Fibroblast of skin of right quadriceps (primary cell): ENCODE measurements at regions not wholly inside any gene's neighbourhood (a gene's known extent, or its start where the extent isn't known, plus 50 kb on each side); places are given as distances from the start of the nearest gene placed in this dataset.

Experiments
- DNase-seq: peaks from one replicate; pipeline ENCODE4 v3.0.0-alpha.2; 2013

DNA sequence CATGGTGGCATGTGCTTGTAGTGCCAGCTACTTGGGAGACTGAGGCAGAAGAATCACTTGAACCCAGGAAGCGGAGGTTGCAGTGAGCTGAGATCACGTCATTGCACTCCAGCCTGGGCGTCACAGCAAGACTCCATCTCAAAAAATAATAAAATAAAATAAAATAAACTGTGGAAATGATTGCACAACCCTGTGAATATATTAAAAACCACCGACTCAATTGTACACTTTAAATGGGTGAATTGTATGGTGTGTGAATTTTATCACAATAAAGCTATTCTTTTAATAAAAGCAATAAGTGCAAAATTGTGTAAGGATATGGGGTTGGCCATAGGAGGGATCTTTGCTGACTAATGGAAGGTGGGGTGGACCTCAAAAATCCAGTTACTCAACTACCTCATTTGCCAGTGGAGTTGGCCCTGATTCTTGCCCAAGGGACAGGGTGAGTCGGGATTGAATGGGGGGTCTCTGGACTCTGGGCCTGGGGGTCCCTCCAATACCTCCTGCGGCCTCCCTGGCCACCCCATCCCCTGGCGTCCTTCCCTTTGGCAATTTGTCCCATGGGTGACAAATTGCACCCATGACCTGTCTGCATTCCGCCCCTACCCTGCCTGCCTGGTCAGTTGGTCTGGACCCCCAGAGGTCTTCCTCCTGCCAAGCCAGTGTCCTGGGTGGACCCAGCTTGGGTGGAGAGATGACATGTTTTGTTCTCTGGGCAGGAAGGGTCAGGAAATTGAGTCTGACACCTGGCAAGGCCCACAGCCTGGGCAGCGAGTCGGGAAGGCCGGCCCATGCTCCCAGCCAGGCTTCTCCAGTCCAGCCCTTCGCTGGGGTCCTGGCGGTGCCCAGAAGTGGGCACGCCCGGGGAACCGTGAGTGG lies 61.7 kb upstream of the ELN start:
- DNase-seq: no peak

GRCh38 chr7:73966941-73967831 lies 60.8 kb upstream of the ELN start:
- DNase-seq: no peak

GRCh38 chr7:73967832-73968290 lies 60.1 kb upstream of the ELN start:
- DNase-seq: no peak

DNA sequence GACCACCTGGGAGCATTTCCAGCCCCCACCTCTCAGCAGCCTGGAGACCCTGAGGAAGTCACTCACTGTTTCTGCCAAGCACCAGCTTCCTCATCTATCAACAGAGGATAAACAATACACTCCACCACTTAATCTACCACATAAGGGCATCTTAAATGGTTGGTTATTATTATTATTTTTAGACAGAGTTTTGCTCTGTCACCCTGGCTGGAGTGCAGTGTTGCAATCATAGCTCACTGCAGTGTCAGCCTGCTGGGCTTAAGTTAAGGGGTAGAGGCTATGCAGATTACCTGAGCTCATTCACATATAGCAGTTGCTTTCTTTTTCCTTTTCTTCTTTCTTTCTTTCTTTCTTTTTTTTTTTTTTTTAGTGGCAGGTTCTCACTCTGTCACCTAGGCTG lies 59.5 kb upstream of the ELN start:
- no peak for DNase-seq

DNA sequence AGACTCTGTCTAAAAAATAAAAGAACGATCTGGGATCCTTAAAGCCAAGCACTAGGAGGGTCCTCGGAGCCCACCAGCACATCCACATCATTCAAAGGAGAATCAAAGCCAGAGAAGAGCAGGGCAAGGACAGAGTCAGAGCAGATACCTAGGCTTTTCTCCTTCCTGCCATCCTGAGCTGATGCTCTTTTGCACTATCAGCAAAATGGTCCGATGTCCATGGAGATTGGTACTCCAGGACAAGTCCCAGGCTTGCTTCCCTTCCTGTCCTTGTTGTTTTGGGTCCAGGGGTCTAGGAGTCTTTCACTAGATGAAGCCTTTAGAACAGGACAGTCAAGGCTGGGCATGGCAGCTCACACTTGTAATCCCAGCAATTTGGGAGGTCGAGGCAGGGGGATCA lies 58.0 kb upstream of the ELN start:
- DNase-seq: no peak

DNA sequence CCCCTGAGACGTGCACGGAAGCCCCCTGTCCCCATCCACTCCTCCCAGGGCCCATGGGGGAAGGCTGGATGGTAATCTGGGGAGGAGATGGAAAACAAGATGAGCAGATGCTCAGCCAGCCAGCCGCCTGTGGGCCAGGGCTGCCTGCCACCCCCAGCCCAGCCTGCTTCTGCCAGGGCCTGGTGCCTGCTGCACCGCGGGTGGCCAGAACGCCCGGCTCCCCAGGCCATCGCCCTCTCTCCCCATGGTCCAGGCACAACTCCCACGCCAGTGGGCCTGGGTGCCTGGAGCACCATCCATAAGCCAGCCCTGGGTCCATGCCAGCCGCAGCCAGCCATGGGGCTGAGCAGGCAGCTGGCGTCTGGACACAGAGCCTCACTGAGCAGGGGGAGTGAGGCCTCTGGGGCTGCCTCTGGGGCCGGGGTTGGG lies 57.2 kb upstream of the ELN start:
- no peak for DNase-seq

GRCh38 chr7:73971322-73971703 lies 56.7 kb upstream of the ELN start:
- DNase-seq: no peak

- no peak for DNase-seq
Observed at GRCh38 chr7:73971704-73972341, 56.1 kb upstream of the ELN start.

GRCh38 chr7:73972614-73973013 lies 55.4 kb upstream of the ELN start:
- no peak for DNase-seq

GRCh38 chr7:73973091-73973490 lies 54.9 kb upstream of the ELN start:
- DNase-seq: no peak

GRCh38 chr7:73974101-73974947 lies 53.6 kb upstream of the ELN start:
- no peak for DNase-seq

DNA sequence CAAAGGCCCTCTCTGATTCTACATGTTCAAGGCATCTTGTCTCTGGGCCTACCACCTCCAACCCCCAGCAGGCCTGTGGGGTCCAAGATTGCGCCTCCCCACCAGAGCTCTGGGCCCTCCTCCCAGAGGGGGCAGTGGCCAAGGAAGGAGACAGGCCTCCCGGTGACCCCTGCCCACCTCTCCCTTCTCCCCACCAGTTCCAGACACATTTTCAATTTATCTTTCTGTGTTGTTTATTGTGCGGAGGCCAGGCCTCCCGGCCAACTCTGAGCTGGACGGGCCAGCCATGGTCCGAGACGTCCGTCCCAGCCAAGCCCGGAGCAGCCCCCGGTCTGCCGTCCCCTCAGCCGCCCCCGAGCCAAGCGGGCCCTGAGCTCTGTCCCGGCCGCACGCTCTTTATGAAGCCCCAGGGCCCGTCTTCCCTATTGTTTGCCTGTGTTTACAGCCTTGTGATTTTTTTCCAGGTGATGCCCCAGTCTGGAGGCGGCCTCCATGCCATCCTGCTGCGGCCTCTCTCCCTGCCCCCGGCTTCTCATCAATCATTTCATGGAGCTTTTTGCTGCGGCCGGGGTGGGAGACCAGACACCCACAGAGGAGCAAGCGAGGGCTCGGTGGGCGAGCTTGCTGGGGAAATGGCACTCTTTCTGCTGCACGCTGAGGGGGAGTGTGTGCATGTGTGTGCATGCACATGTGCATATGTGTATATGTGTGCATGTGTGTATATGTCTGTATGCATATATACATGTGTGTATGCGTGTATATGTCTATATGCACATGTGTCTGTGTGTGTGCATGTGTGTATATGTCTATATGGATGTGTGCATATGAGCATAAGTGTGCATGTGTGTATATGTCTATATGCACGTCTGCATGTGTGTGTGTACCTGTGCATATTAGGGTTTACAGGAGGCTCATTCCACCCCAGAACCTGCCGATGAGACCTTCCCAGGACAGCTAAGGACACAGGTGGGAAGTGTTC lies 52.7 kb upstream of the ELN start:
- DNase-seq: no peak

DNA sequence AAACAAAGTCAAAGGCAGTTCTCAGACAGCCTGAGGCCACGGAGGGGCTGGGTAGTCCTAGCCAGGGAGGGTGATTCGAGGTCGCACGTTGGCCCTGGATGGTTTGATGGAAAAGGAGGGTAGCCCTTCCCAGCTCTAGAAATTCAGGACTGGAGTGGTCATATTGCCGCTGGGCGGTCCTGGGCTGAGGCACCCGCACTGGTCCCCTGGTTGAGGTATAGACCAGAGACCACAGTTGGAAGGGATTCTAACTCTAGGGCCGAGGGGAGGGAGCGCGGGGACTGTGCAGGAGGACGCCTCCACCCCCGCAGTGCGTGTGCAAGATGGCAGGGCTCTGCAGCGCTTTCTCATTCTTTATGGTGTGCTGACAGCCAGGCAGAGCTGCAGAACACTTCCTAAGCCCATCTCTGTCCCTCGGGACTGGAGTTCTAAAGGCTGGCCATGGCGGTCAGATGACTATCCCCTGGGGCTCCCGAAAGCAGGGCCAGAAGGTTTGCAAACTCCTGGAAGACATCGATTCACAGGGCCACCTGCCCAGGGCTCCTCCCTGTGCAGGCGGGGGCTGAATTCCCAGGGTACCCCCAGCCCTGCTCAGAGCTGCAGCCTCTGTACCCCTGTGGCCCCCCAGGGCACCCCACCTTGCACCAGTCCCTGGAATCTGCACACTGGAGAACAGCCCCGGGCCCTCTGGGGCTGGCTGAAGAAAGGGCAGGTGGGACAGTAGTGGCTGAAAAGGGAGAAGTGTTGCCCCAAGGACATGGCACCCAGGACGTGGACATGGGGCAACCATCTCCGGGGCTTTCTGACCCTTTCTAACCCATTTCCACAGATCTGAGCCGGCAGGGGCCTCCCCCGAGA lies 51.0 kb upstream of the ELN start:
- peak; percentile 94 for DNase-seq

GRCh38 chr7:73977619-73978618 lies 50.1 kb upstream of the ELN start:
- peak; percentile 56 for DNase-seq
